Smooth muscle cell (in vitro differentiated cells): ENCODE measurements at regions not wholly inside any gene's neighbourhood (a gene's known extent, or its start where the extent isn't known, plus 50 kb on each side); places are given as distances from the start of the nearest gene placed in this dataset.

ENCODE experiments used
- DNase-seq: peaks from one replicate; lab custom pipeline; 2025; ENCODE audit not compliant: unreplicated experiment; lab: John Stamatoyannopoulos, UW
- H2AFZ ChIP-seq: fragments of 200-600 bp; sonication (generic); 2 replicates; pipeline ENCODE4 v1.6.0; 2016; ENCODE audit warnings: antibody characterized with exemption, low read depth, mild to moderate bottlenecking
- H3F3A ChIP-seq: fragments of 200-600 bp; sonication (generic); 2 replicates; pipeline ENCODE4 v1.6.0; 2017; ENCODE audit warnings: antibody characterized with exemption, low read depth
- H3K27ac ChIP-seq: fragments of 200-600 bp; sonication (generic); 2 replicates; pipeline ENCODE4 v1.5.1; 2016; ENCODE audit warnings: low read depth, mild to moderate bottlenecking
- H3K27me3 ChIP-seq: fragments of 200-600 bp; sonication (generic); 2 replicates; pipeline ENCODE4 v1.6.1; 2016; ENCODE audit warnings: low read depth, mild to moderate bottlenecking
- H3K36me3 ChIP-seq: fragments of 200-600 bp; sonication (generic); 2 replicates; pipeline ENCODE4 v1.5.1; 2016; ENCODE audit warnings: low read depth
- H3K4me1 ChIP-seq: fragments of 200-600 bp; sonication (generic); 2 replicates; pipeline ENCODE4 v1.5.1; 2016; ENCODE audit warnings: low read depth
- H3K4me2 ChIP-seq: fragments of 200-600 bp; sonication (generic); 2 replicates; pipeline ENCODE4 v1.6.0; 2016; ENCODE audit warnings: mild to moderate bottlenecking
- H3K4me3 ChIP-seq: fragments of 200-600 bp; sonication (generic); 2 replicates; pipeline ENCODE4 v1.5.1; 2016; ENCODE audit warnings: mild to moderate bottlenecking
- H3K79me2 ChIP-seq: fragments of 200-600 bp; sonication (generic); 2 replicates; pipeline ENCODE4 v1.6.0; 2016; ENCODE audit warnings: low read depth, mild to moderate bottlenecking
- H3K9ac ChIP-seq: fragments of 200-600 bp; sonication (generic); 2 replicates; pipeline ENCODE4 v1.6.0; 2016; ENCODE audit warnings: low read depth
- H3K9me3 ChIP-seq: fragments of 200-600 bp; sonication (generic); replicated peaks from 2 replicates; pipeline ENCODE4 v1.5.1; 2016; ENCODE audit warnings: low read depth
- H4K20me1 ChIP-seq: fragments of 200-600 bp; sonication (generic); 2 replicates; pipeline ENCODE4 v1.6.0; 2016; ENCODE audit warnings: low read depth
- WGBS: methylation state at CpG from one replicate; pipeline ENCODE4 v1.1.7; 2016; ENCODE audit warnings: low lambda C conversion rate; 5-methylcytosine and 5-hydroxymethylcytosine counted together
- small RNA-seq: library from RNA; depleted of rRNA; stranded (forward); fragments of <200 nt; gene quantifications from one replicate; pipeline ENCODE3, GENCODE V24; 2014
- TF ChIP-seq, protein P1 (sequence below): fragments of 200-600 bp; sonication (generic); IDR thresholded peaks from 2 replicates; pipeline ENCODE4 v1.5.1; 2017; ENCODE audit warnings: borderline replicate concordance, mild to moderate bottlenecking, antibody characterized with exemption; ENCODE audit not compliant: insufficient read depth, poor library complexity, severe bottlenecking

DNA sequence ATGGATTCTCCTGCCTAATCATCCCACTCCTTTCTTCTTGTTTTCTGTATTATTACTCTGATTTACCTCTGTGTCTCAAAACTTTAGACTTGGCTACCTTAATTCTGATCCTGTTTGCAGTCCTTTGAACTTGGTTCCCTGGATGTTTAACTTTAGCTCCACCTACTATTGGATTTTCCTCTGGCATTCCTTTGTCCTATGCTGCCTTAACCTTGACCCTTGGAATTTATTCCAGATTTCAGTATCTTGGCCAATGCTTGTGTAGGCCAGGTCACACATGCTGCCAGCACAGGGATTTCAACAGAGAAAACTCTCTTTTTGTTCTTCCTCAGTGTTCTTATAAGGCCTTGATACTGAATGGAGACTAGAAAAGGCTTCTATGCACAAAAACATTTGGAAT, 65.0 kb upstream of the DNAJC19 start:
- Histone ChIP-seq H3K4me3 (no peak overlapping the region), H3K4me1 (peaks cover 6% of the 10 kb centered on the region), H3K27me3 (no peaks in the 10 kb centered on the region), H2AFZ (no peak overlapping the region), H3K36me3 (no peaks in the 10 kb centered on the region), H3K9me3 (no peaks in the 10 kb centered on the region), H3K4me2 (no peak overlapping the region), H3F3A (no peaks in the 10 kb centered on the region), H4K20me1 (no peaks in the 10 kb centered on the region), H3K9ac (no peak overlapping the region), H3K27ac (no peak overlapping the region), H3K79me2 (no peaks in the 10 kb centered on the region)
- TF ChIP-seq, protein P1, sequence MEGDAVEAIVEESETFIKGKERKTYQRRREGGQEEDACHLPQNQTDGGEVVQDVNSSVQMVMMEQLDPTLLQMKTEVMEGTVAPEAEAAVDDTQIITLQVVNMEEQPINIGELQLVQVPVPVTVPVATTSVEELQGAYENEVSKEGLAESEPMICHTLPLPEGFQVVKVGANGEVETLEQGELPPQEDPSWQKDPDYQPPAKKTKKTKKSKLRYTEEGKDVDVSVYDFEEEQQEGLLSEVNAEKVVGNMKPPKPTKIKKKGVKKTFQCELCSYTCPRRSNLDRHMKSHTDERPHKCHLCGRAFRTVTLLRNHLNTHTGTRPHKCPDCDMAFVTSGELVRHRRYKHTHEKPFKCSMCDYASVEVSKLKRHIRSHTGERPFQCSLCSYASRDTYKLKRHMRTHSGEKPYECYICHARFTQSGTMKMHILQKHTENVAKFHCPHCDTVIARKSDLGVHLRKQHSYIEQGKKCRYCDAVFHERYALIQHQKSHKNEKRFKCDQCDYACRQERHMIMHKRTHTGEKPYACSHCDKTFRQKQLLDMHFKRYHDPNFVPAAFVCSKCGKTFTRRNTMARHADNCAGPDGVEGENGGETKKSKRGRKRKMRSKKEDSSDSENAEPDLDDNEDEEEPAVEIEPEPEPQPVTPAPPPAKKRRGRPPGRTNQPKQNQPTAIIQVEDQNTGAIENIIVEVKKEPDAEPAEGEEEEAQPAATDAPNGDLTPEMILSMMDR, result no peak
- no peak for DNase-seq

DNA sequence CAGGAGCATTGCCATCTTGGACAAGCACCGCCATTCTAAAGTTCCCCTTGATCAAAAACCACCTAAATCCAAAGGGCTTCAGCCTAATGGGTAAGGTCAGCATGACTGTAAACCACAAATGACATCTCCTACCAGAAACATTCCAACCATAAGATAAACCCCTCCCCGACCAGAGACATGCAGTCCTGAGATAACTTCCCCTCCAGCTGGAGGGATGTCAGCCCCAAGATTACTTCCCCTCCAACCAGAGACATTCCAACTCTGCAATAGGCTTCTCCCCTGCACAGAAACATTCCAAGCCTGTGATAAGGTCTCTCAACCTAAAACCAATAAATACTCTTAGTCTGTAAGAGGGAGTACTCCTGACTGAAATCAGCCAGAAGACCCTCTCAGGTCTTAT, 62.7 kb upstream of the DNAJC19 start:
- DNase-seq, result no peak
- H3K9me3 ChIP-seq, result no peaks in the 10 kb centered on the region
- TF ChIP-seq, protein P1, result no peak
- H2AFZ ChIP-seq, result no peak overlapping the region
- no peaks in the 10 kb centered on the region for H4K20me1 ChIP-seq
- no peak overlapping the region for H3K9ac ChIP-seq
- H3K4me2 ChIP-seq, result peak overlapping the region; percentile 58
- H3F3A ChIP-seq, result no peaks in the 10 kb centered on the region
- peaks cover 6% of the 10 kb centered on the region for H3K4me1 ChIP-seq
- 15% methylated on average over 2 of the region's 2 CpGs for WGBS
- no peaks in the 10 kb centered on the region for H3K36me3 ChIP-seq
- peak overlapping the region; percentile 65 for H3K27ac ChIP-seq
- H3K4me3 ChIP-seq, result no peak overlapping the region
- no peaks in the 10 kb centered on the region for H3K27me3 ChIP-seq
- no peaks in the 10 kb centered on the region for H3K79me2 ChIP-seq

DNA sequence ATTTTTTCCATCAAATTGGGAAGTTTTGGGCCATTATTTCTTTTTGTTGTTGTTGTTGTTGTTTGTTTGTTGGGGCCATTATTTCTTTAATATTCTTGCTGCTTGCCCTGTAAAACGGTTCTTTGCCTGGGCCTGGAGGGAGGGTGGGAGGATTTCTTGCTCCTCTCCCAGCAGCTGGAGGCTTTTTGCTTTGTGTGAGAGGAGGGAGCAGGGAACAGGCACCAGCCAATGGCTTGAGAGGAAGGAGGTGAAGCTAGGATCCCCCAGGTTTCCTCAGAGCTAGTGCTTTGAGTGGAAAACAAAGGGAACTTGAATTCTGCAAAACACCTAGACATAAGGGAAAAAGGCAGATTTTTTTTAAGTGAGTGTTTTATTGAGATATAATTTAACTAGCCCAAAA, 61.2 kb upstream of the DNAJC19 start:
- H3K27me3 ChIP-seq, result no peaks in the 10 kb centered on the region
- H4K20me1 ChIP-seq, result no peaks in the 10 kb centered on the region
- H3K4me3 ChIP-seq, result no peak overlapping the region
- H3K79me2 ChIP-seq, result no peaks in the 10 kb centered on the region
- TF ChIP-seq, protein P1, result no peak
- H3K27ac ChIP-seq, result no peak overlapping the region
- H3K36me3 ChIP-seq, result no peaks in the 10 kb centered on the region
- no peak overlapping the region for H3K4me2 ChIP-seq
- H3K9me3 ChIP-seq, result no peaks in the 10 kb centered on the region
- H3K9ac ChIP-seq, result no peak overlapping the region
- peaks cover 6% of the 10 kb centered on the region for H3K4me1 ChIP-seq
- 32% methylated on average over 1 of the region's 1 CpG for WGBS
- no peaks in the 10 kb centered on the region for H3F3A ChIP-seq
- H2AFZ ChIP-seq, result no peak overlapping the region
- DNase-seq, result no peak

DNA sequence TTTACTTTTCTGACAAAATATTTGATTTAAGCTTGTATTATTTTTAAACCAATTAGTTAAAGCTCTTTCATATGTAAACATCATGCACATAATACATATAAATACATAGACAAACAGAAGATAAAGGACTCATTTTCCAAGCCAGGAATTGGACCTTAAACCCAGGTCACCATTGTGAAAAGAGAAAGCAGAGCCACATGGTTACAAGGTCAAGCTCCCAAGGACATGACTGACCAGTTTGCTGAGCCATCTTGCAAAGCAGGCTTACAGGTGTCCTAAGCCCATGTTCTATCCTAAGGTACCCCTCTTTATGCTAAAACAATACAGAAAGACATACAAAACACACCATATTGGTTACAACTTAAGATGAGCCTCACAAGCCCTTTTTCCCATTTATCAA, 50.5 kb upstream of the DNAJC19 start:
- Histone ChIP-seq H4K20me1 (no peaks in the 10 kb centered on the region), H3K79me2 (no peaks in the 10 kb centered on the region), H3K9ac (no peak overlapping the region), H3F3A (no peaks in the 10 kb centered on the region), H3K27ac (no peak overlapping the region), H3K36me3 (no peaks in the 10 kb centered on the region), H3K4me1 (no peaks in the 10 kb centered on the region), H3K27me3 (no peaks in the 10 kb centered on the region), H3K9me3 (no peaks in the 10 kb centered on the region), H2AFZ (no peak overlapping the region), H3K4me3 (no peak overlapping the region), H3K4me2 (no peak overlapping the region)
- no peak for DNase-seq
- TF ChIP-seq, protein P1, result no peak

Small RNA genes in the stretch of these regions (small RNA-seq; reads per million reads assigned to genes)
- gene AC083904.1 (0.32 reads per million, percentile 7 among the genes with 10 or more reads in this experiment), gene RNU6-4P (0.63 reads per million, percentile 22 among the genes with 10 or more reads in this experiment)
